ENCODE measurements at regions not wholly inside any gene's neighbourhood (a gene's known extent, or its start where the extent isn't known, plus 50 kb on each side); places are given as distances from the start of the nearest gene placed in this dataset.
"Not testable (repeated sequence)": the region's sequence is repeated elsewhere in the genome, so short reads cannot be mapped to it uniquely, and the experiment has no call there.

- Histone ChIP-seq H3K4me1 (ENCODE audit: insufficient read depth, low read length) (no peaks in the 10 kb centered on the region), H3K27me3 (ENCODE audit: insufficient read depth, low read length) (no peaks in the 10 kb centered on the region), H3K9me3 (ENCODE audit: insufficient read depth, low read depth, low read length) (no peaks in the 10 kb centered on the region)
These were observed 636.5 kb upstream of the STEAP1 start for GRCh38 chr7:89517815-89518214.

DNA sequence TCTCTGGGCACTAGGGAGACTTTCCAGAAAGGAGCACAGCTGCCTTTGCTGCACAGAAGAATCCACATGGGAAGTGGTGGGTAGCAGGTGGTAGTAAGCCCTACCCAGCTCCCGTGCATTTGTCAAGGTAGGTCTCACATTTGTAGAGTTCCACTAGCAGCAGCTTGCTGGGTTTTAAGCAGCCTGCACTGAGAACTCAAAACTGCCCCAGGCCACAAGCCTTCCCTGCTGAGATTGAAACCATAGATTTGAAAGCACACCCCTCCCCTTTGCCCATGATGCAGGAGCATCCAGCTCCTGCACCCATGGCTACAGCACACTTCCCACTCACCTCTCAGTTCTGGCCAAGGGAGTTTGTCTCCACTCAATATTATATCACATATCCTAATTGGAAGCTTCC lies 604.5 kb upstream of the STEAP1 start:
- no peak overlapping the region for H3K9ac ChIP-seq (ENCODE audit: low read depth, low read length)
- no peak overlapping the region for H3K4me3 ChIP-seq (ENCODE audit: low read length)
- H3K4me1 ChIP-seq (ENCODE audit: insufficient read depth, low read length): no peaks in the 10 kb centered on the region
- H3K27me3 ChIP-seq (ENCODE audit: insufficient read depth, low read length): no peaks in the 10 kb centered on the region
- H3K27ac ChIP-seq (ENCODE audit: low read length): no peak overlapping the region
- no peaks in the 10 kb centered on the region for H3K36me3 ChIP-seq (ENCODE audit: insufficient read depth, low read depth, low read length)
- no peaks in the 10 kb centered on the region for H3K9me3 ChIP-seq (ENCODE audit: insufficient read depth, low read depth, low read length)

More at GRCh38 chr7:89517815-89518214, 636.5 kb upstream of the STEAP1 start:
- Histone ChIP-seq H3K27ac (ENCODE audit: low read length) (no peak overlapping the region), H3K36me3 (ENCODE audit: insufficient read depth, low read depth, low read length) (no peaks in the 10 kb centered on the region), H3K4me3 (ENCODE audit: low read length) (no peak overlapping the region), H3K9ac (ENCODE audit: low read depth, low read length) (no peak overlapping the region)

- Histone ChIP-seq H3K27ac (ENCODE audit: low read length) (no peak overlapping the region), H3K4me1 (ENCODE audit: insufficient read depth, low read length) (no peaks in the 10 kb centered on the region), H3K27me3 (ENCODE audit: insufficient read depth, low read length) (no peaks in the 10 kb centered on the region), H3K9me3 (ENCODE audit: insufficient read depth, low read depth, low read length) (no peaks in the 10 kb centered on the region), H3K36me3 (ENCODE audit: insufficient read depth, low read depth, low read length) (no peaks in the 10 kb centered on the region), H3K9ac (ENCODE audit: low read depth, low read length) (no peak overlapping the region), H3K4me3 (ENCODE audit: low read length) (no peak overlapping the region)
These were observed 600.1 kb upstream of the STEAP1 start for GRCh38 chr7:89554209-89554608.

- H3K27ac ChIP-seq (ENCODE audit: low read length): no peak overlapping the region
- H3K4me3 ChIP-seq (ENCODE audit: low read length): no peak overlapping the region
- H3K36me3 ChIP-seq (ENCODE audit: insufficient read depth, low read depth, low read length): no peaks in the 10 kb centered on the region
- no peak overlapping the region for H3K9ac ChIP-seq (ENCODE audit: low read depth, low read length)
- H3K27me3 ChIP-seq (ENCODE audit: insufficient read depth, low read length): no peaks in the 10 kb centered on the region
- no peaks in the 10 kb centered on the region for H3K9me3 ChIP-seq (ENCODE audit: insufficient read depth, low read depth, low read length)
- peaks cover 7% of the 10 kb centered on the region; the same call in 1 of the 2 replicates for H3K4me1 ChIP-seq (ENCODE audit: insufficient read depth, low read length)
These were observed 594.7 kb upstream of the STEAP1 start for GRCh38 chr7:89559596-89559995.

- H3K27ac ChIP-seq (ENCODE audit: low read length): no peak overlapping the region
- no peaks in the 10 kb centered on the region for H3K27me3 ChIP-seq (ENCODE audit: insufficient read depth, low read length)
- no peak overlapping the region for H3K4me3 ChIP-seq (ENCODE audit: low read length)
- no peaks in the 10 kb centered on the region for H3K36me3 ChIP-seq (ENCODE audit: insufficient read depth, low read depth, low read length)
- no peak overlapping the region for H3K9ac ChIP-seq (ENCODE audit: low read depth, low read length)
- H3K4me1 ChIP-seq (ENCODE audit: insufficient read depth, low read length): peaks cover 7% of the 10 kb centered on the region; the same call in 1 of the 2 replicates
- no peaks in the 10 kb centered on the region for H3K9me3 ChIP-seq (ENCODE audit: insufficient read depth, low read depth, low read length)
These were observed 590.7 kb upstream of the STEAP1 start for GRCh38 chr7:89563597-89563996.

DNA sequence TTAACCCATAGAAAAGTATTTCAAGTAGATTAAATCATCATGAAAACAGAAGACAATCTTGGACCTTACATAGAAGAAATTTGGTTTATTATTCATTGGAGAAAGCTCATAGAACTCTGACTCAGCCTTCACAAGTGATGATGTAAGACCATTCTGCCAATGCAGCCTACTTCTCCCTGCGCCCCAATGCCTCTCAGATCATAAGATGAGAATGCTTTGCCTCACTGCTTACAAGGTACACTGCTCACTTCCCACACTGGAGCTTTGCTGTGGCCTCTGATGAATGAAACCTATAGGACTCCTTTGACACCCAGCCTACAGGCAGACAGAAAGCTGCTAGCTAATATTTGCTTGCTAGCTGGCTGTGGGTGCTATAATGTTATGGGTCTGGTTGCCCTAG lies 569.4 kb upstream of the STEAP1 start:
- Histone ChIP-seq H3K4me3 (ENCODE audit: low read length) (no peak overlapping the region), H3K27ac (ENCODE audit: low read length) (no peak overlapping the region), H3K36me3 (ENCODE audit: insufficient read depth, low read depth, low read length) (no peaks in the 10 kb centered on the region), H3K27me3 (ENCODE audit: insufficient read depth, low read length) (no peaks in the 10 kb centered on the region), H3K9me3 (ENCODE audit: insufficient read depth, low read depth, low read length) (peaks cover 10% of the 10 kb centered on the region; the same call in 1 of the 2 replicates), H3K9ac (ENCODE audit: low read depth, low read length) (no peak overlapping the region), H3K4me1 (ENCODE audit: insufficient read depth, low read length) (no peaks in the 10 kb centered on the region)

GRCh38 chr7:89593125-89593524 lies 561.1 kb upstream of the STEAP1 start:
- Histone ChIP-seq H3K27me3 (ENCODE audit: insufficient read depth, low read length) (no peaks in the 10 kb centered on the region), H3K4me3 (ENCODE audit: low read length) (no peak overlapping the region), H3K9me3 (ENCODE audit: insufficient read depth, low read depth, low read length) (no peaks in the 10 kb centered on the region; the same call in 1 of the 2 replicates), H3K9ac (ENCODE audit: low read depth, low read length) (no peak overlapping the region), H3K36me3 (ENCODE audit: insufficient read depth, low read depth, low read length) (no peaks in the 10 kb centered on the region), H3K4me1 (ENCODE audit: insufficient read depth, low read length) (no peaks in the 10 kb centered on the region), H3K27ac (ENCODE audit: low read length) (no peak overlapping the region)

- peaks cover 2% of the 10 kb centered on the region; the same call in 1 of the 2 replicates for H3K4me1 ChIP-seq (ENCODE audit: insufficient read depth, low read length)
- H3K27ac ChIP-seq (ENCODE audit: low read length): no peak overlapping the region
- H3K9ac ChIP-seq (ENCODE audit: low read depth, low read length): no peak overlapping the region
- no peaks in the 10 kb centered on the region for H3K36me3 ChIP-seq (ENCODE audit: insufficient read depth, low read depth, low read length)
- H3K4me3 ChIP-seq (ENCODE audit: low read length): no peak overlapping the region
- no peaks in the 10 kb centered on the region for H3K27me3 ChIP-seq (ENCODE audit: insufficient read depth, low read length)
- H3K9me3 ChIP-seq (ENCODE audit: insufficient read depth, low read depth, low read length): peaks cover 19% of the 10 kb centered on the region
These were observed 551.3 kb upstream of the STEAP1 start for GRCh38 chr7:89602984-89603383.

DNA sequence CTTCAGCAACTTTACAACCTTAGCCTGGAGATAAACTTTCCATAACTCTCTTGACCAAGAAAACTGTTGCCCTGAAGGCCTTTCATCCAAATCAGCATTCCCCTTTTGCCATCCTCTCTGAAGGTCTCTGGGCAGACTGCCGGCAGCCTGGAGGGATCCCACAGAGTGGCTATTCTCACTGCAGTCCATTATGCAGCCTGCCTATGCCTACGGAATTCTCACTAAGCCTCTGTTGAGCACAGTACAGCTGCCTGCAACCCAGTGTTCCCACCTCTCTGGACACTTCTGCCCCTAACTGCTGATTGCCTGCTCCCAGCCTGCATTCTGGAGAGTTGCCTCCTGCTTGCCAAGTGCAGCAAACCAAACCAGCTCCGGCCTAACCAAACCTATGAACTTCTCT lies 548.9 kb upstream of the STEAP1 start:
- Histone ChIP-seq H3K9ac (ENCODE audit: low read depth, low read length) (no peak overlapping the region), H3K36me3 (ENCODE audit: insufficient read depth, low read depth, low read length) (no peaks in the 10 kb centered on the region), H3K4me1 (ENCODE audit: insufficient read depth, low read length) (peaks cover 6% of the 10 kb centered on the region; the same call in 1 of the 2 replicates), H3K27ac (ENCODE audit: low read length) (no peak overlapping the region), H3K9me3 (ENCODE audit: insufficient read depth, low read depth, low read length) (peaks cover 13% of the 10 kb centered on the region), H3K4me3 (ENCODE audit: low read length) (no peak overlapping the region), H3K27me3 (ENCODE audit: insufficient read depth, low read length) (no peaks in the 10 kb centered on the region)

DNA sequence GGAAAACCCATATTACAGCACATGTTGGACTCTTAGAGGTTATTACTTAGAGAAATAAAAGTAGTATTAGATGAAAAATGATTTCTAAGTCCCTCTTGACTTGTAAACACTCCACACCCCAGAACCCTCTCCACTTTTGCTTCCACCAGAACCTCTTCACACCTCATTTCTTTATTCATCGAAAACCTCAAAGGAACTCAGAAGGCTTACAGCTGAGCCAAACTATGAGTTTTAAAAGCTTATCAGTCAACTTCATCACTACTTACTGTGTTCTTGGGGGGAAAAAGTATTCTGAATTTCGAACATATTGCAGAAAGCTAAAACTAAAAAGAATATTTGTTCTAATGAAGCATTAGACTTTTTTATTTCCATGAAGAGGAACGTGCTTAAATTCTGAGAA lies 547.8 kb upstream of the STEAP1 start:
- Histone ChIP-seq H3K9me3 (ENCODE audit: insufficient read depth, low read depth, low read length) (peaks cover 6% of the 10 kb centered on the region; the same call in 1 of the 2 replicates), H3K4me3 (ENCODE audit: low read length) (no peak overlapping the region), H3K27ac (ENCODE audit: low read length) (no peak overlapping the region), H3K4me1 (ENCODE audit: insufficient read depth, low read length) (peaks cover 6% of the 10 kb centered on the region; the same call in 1 of the 2 replicates), H3K9ac (ENCODE audit: low read depth, low read length) (no peak overlapping the region), H3K36me3 (ENCODE audit: insufficient read depth, low read depth, low read length) (no peaks in the 10 kb centered on the region), H3K27me3 (ENCODE audit: insufficient read depth, low read length) (no peaks in the 10 kb centered on the region)

DNA sequence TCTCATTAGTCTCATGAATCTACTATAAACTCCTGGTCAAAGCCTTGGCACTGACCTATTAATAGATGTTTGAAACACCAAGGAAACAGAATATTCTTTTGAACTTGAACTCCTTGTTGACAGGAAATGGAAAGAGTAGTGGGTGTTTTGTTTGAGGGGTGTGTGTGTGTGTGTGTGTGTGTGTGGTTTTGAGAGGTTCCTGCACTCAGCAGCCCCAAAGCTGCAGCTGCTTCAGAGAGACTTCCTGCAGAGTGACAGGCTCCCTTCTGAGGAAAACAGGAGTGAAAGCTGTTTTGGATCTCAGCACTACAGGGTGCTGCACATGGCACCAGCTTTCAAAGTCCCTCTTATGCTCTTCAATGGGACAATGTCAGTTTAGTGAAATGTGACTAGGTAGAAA lies 546.5 kb upstream of the STEAP1 start:
- Histone ChIP-seq H3K36me3 (ENCODE audit: insufficient read depth, low read depth, low read length) (no peaks in the 10 kb centered on the region), H3K4me3 (ENCODE audit: low read length) (no peak overlapping the region), H3K27me3 (ENCODE audit: insufficient read depth, low read length) (no peaks in the 10 kb centered on the region), H3K4me1 (ENCODE audit: insufficient read depth, low read length) (peaks cover 6% of the 10 kb centered on the region; the same call in 1 of the 2 replicates), H3K9me3 (ENCODE audit: insufficient read depth, low read depth, low read length) (no peaks in the 10 kb centered on the region), H3K27ac (ENCODE audit: low read length) (no peak overlapping the region), H3K9ac (ENCODE audit: low read depth, low read length) (no peak overlapping the region)

- H3K4me3 ChIP-seq (ENCODE audit: low read length); H3K4me1 ChIP-seq (ENCODE audit: insufficient read depth, low read length); H3K9me3 ChIP-seq (ENCODE audit: insufficient read depth, low read depth, low read length); H3K9ac ChIP-seq (ENCODE audit: low read depth, low read length); H3K27me3 ChIP-seq (ENCODE audit: insufficient read depth, low read length); H3K36me3 ChIP-seq (ENCODE audit: insufficient read depth, low read depth, low read length); H3K27ac ChIP-seq (ENCODE audit: low read length): not testable (repeated sequence)
These were observed 537.4 kb upstream of the STEAP1 start for GRCh38 chr7:89616829-89617228.
